HPDE6-E6E7 (cell line): ENCODE measurements at regions not wholly inside any gene's neighbourhood (a gene's known extent, or its start where the extent isn't known, plus 50 kb on each side); places are given as distances from the start of the nearest gene placed in this dataset.

ENCODE experiments used
- DNase-seq: peaks from one replicate; pipeline ENCODE4 v3.0.0; 2011; ENCODE audit warnings: missing footprints; ENCODE audit errors: extremely low spot score

GRCh38 chr15:67981848-67982247 is 72.3 kb upstream of the PIAS1 start:
- no peak for DNase-seq

- DNase-seq, result no peak
Observed at GRCh38 chr15:67991706-67992105, 62.4 kb upstream of the PIAS1 start.

- no peak for DNase-seq
Observed at GRCh38 chr15:67992411-67992810, 61.7 kb upstream of the PIAS1 start.

GRCh38 chr15:67992834-67993233 is 61.3 kb upstream of the PIAS1 start:
- DNase-seq, result no peak

- DNase-seq, result peak; percentile 47
Observed at GRCh38 chr15:67997996-67998395, 56.1 kb upstream of the PIAS1 start.

GRCh38 chr15:67998599-67999133 is 55.4 kb upstream of the PIAS1 start:
- DNase-seq, result peak; percentile 72

- no peak for DNase-seq
Observed at GRCh38 chr15:67999320-68000100, 54.6 kb upstream of the PIAS1 start.

GRCh38 chr15:68000754-68001153 is 53.4 kb upstream of the PIAS1 start:
- DNase-seq, result no peak

GRCh38 chr15:68001811-68002210 is 52.3 kb upstream of the PIAS1 start:
- DNase-seq, result no peak

- DNase-seq, result no peak
Observed at GRCh38 chr15:68003297-68003696, 50.8 kb upstream of the PIAS1 start.
